ENCODE measurements at regions not wholly inside any gene's neighbourhood (a gene's known extent, or its start where the extent isn't known, plus 50 kb on each side); places are given as distances from the start of the nearest gene placed in this dataset.

DNA sequence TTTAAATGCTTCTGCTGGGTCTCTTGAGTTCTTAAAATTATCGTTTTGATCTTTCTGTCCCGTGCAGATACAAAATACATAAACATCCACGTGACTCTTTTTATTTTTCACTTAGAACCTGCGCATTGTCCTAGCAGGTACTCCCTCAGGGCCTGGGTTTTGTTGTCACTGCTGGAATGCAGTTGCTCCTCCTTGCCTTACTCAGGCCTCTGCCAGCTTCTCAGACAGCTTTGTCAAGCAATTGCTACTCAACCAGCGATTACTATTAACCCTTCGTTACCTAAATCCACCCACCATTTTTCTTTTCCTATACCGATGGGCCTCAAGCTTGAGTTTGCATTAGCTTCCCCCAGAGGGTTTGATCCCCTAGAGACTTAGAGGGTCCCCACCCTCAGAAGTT is 405.9 kb upstream of the RBFOX1 start:
- TF ChIP-seq FOXP2 (optimal IDR thresholded peaks at IDR 0.05; ENCODE audit: control extremely low read depth, extremely low read length, insufficient read depth) (no peak), POLR2AphosphoS5 (IDR thresholded peaks at IDR 0.05; ENCODE audit: borderline replicate concordance, low read depth, low read length) (no peak), EZH2 (IDR thresholded peaks at IDR 0.05) (no peak)
- H3K4me3 ChIP-seq = no peak overlapping the region
- H3K27ac ChIP-seq = no peak overlapping the region
- H3K9me3 ChIP-seq (ENCODE audit: low read depth, low read length) = no peaks in the 10 kb centered on the region
- H3K36me3 ChIP-seq (ENCODE audit: insufficient read depth, low read length) = no peaks in the 10 kb centered on the region
- no peak overlapping the region for H3K9ac ChIP-seq (ENCODE audit: insufficient read length)
- DNase-seq (ENCODE audit: low read depth, low spot score) = no peak

- Histone ChIP-seq H3K27ac (no peak overlapping the region), H3K9me3 (ENCODE audit: low read depth, low read length) (no peaks in the 10 kb centered on the region), H3K36me3 (ENCODE audit: insufficient read depth, low read length) (no peaks in the 10 kb centered on the region), H3K9ac (ENCODE audit: insufficient read length) (no peak overlapping the region), H3K4me3 (no peak overlapping the region)
- TF ChIP-seq FOXP2 (optimal IDR thresholded peaks at IDR 0.05; ENCODE audit: control extremely low read depth, extremely low read length, insufficient read depth) (no peak), EZH2 (IDR thresholded peaks at IDR 0.05) (no peak), POLR2AphosphoS5 (IDR thresholded peaks at IDR 0.05; ENCODE audit: borderline replicate concordance, low read depth, low read length) (no peak)
- DNase-seq (ENCODE audit: low read depth, low spot score) = no peak
Observed at GRCh38 chr16:6926341-6926740, 406.3 kb upstream of the RBFOX1 start.

- DNase-seq (ENCODE audit: low read depth, low spot score) = no peak
- Histone ChIP-seq H3K27ac (no peak overlapping the region), H3K9me3 (ENCODE audit: low read depth, low read length) (no peaks in the 10 kb centered on the region), H3K36me3 (ENCODE audit: insufficient read depth, low read length) (no peaks in the 10 kb centered on the region), H3K9ac (ENCODE audit: insufficient read length) (no peak overlapping the region), H3K4me3 (no peak overlapping the region)
- TF ChIP-seq POLR2AphosphoS5 (IDR thresholded peaks at IDR 0.05; ENCODE audit: borderline replicate concordance, low read depth, low read length) = no peak
- no peak for TF ChIP-seq FOXP2 (optimal IDR thresholded peaks at IDR 0.05; ENCODE audit: control extremely low read depth, extremely low read length, insufficient read depth)
- no peak for TF ChIP-seq EZH2 (IDR thresholded peaks at IDR 0.05)
Observed at GRCh38 chr16:6918646-6919045, 414.0 kb upstream of the RBFOX1 start.

DNA sequence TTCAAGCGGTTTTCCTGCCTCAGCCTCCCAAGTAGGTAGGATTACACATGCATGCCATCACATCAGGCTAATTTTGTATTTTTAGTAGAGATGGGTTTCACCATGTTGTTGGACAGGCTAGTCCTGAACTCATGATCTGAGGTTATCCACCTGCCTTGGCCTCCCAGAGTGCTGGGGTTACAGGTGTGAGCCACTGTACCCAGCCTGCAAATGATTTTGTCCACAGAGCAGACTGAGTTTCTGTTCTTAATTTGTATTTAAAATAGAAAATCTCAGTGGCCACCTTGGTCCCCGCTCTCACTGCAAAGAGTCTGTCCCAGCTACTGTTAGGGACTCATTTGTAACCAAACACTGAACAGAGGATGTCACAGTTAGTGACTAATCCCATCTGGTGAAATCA is 415.7 kb upstream of the RBFOX1 start:
- Histone ChIP-seq H3K4me3 (no peak overlapping the region), H3K27ac (no peak overlapping the region), H3K9ac (ENCODE audit: insufficient read length) (no peak overlapping the region), H3K9me3 (ENCODE audit: low read depth, low read length) (no peaks in the 10 kb centered on the region), H3K36me3 (ENCODE audit: insufficient read depth, low read length) (no peaks in the 10 kb centered on the region)
- DNase-seq (ENCODE audit: low read depth, low spot score) = no peak
- TF ChIP-seq FOXP2 (optimal IDR thresholded peaks at IDR 0.05; ENCODE audit: control extremely low read depth, extremely low read length, insufficient read depth) = no peak
- TF ChIP-seq POLR2AphosphoS5 (IDR thresholded peaks at IDR 0.05; ENCODE audit: borderline replicate concordance, low read depth, low read length) = no peak
- TF ChIP-seq EZH2 (IDR thresholded peaks at IDR 0.05) = no peak

DNA sequence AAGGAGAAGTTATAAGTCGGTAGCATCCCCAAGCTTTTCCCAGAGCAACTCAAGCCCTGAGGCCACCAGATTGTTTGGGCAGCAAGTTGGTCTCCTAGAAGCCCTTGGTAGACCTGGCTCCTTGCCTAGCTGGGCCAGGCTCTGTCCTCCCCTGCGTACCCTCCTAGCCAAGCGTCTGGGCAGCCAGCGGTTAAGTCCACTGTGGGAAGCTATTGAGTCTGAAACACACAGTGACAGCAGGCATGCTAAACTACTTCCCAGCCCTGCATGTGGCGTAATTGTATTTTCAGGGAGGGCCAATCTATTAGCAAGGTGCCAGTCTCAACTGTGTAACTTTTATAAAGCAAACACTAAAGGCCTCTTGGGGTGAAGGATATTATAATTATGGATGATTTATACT is 419.1 kb upstream of the RBFOX1 start:
- Histone ChIP-seq H3K9me3 (ENCODE audit: low read depth, low read length) (no peaks in the 10 kb centered on the region), H3K36me3 (ENCODE audit: insufficient read depth, low read length) (no peaks in the 10 kb centered on the region), H3K4me3 (no peak overlapping the region), H3K9ac (ENCODE audit: insufficient read length) (no peak overlapping the region), H3K27ac (no peak overlapping the region)
- no peak for TF ChIP-seq POLR2AphosphoS5 (IDR thresholded peaks at IDR 0.05; ENCODE audit: borderline replicate concordance, low read depth, low read length)
- no peak for TF ChIP-seq FOXP2 (optimal IDR thresholded peaks at IDR 0.05; ENCODE audit: control extremely low read depth, extremely low read length, insufficient read depth)
- TF ChIP-seq EZH2 (IDR thresholded peaks at IDR 0.05) = no peak
- no peak for DNase-seq (ENCODE audit: low read depth, low spot score)

DNA sequence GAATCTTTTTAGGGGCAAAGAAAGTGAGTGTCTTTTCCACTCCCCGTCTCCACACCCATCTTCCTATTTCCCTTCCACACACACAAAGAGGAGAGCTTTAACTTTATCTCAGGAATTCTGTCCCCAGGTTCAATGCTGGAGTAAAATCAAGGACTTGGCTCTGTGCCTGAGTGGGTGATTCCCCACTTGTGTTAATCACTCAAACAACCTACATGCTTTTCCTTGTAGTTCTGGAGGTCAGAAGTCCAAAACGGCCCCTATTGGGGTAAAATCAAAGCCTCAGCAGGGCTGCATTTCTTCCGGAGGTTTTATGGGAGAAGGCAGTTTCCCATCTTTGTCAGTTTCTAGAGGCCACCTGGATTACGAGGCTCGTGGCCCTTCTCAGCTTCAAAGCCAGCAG is 422.3 kb upstream of the RBFOX1 start:
- Histone ChIP-seq H3K27ac (no peak overlapping the region), H3K4me3 (no peak overlapping the region), H3K36me3 (ENCODE audit: insufficient read depth, low read length) (no peaks in the 10 kb centered on the region), H3K9me3 (ENCODE audit: low read depth, low read length) (no peaks in the 10 kb centered on the region), H3K9ac (ENCODE audit: insufficient read length) (no peak overlapping the region)
- DNase-seq (ENCODE audit: low read depth, low spot score) = no peak
- TF ChIP-seq POLR2AphosphoS5 (IDR thresholded peaks at IDR 0.05; ENCODE audit: borderline replicate concordance, low read depth, low read length) = no peak
- TF ChIP-seq FOXP2 (optimal IDR thresholded peaks at IDR 0.05; ENCODE audit: control extremely low read depth, extremely low read length, insufficient read depth) = no peak
- no peak for TF ChIP-seq EZH2 (IDR thresholded peaks at IDR 0.05)

GRCh38 chr16:6905601-6906000 is 427.0 kb upstream of the RBFOX1 start:
- no peak for DNase-seq (ENCODE audit: low read depth, low spot score)

DNA sequence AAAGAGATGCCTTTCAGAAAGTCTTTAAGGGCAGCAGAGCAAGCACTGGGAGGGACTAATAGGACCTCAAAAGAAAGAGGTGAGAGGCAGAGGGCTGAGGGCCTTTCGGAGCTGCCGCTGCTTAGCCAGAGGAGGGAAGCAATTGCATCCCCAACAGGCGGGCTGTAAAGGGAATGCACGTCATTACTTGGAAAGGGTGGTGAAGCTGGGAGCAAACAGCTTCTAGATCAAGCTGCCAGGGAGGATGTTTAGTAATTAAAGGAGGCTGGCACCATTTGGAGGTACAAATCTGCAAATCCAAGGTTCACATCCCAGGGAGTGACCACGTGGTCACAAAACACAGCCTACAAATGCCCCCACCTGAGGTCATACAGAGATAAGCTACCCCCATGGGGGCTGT is 429.0 kb upstream of the RBFOX1 start:
- DNase-seq (ENCODE audit: low read depth, low spot score) = no peak
- TF ChIP-seq EZH2 (IDR thresholded peaks at IDR 0.05) (no peak), FOXP2 (optimal IDR thresholded peaks at IDR 0.05; ENCODE audit: control extremely low read depth, extremely low read length, insufficient read depth) (no peak), POLR2AphosphoS5 (IDR thresholded peaks at IDR 0.05; ENCODE audit: borderline replicate concordance, low read depth, low read length) (no peak)
- no peak overlapping the region for H3K4me3 ChIP-seq
- H3K27ac ChIP-seq = no peak overlapping the region
- no peak overlapping the region for H3K9ac ChIP-seq (ENCODE audit: insufficient read length)
- no peaks in the 10 kb centered on the region for H3K36me3 ChIP-seq (ENCODE audit: insufficient read depth, low read length)
- no peaks in the 10 kb centered on the region for H3K9me3 ChIP-seq (ENCODE audit: low read depth, low read length)

More at GRCh38 chr16:6905601-6906000, 427.0 kb upstream of the RBFOX1 start:
- H3K9me3 ChIP-seq (ENCODE audit: low read depth, low read length) = no peaks in the 10 kb centered on the region
- no peaks in the 10 kb centered on the region for H3K36me3 ChIP-seq (ENCODE audit: insufficient read depth, low read length)
- H3K4me3 ChIP-seq = no peak overlapping the region
- no peak overlapping the region for H3K27ac ChIP-seq
- no peak for TF ChIP-seq POLR2AphosphoS5 (IDR thresholded peaks at IDR 0.05; ENCODE audit: borderline replicate concordance, low read depth, low read length)
- TF ChIP-seq FOXP2 (optimal IDR thresholded peaks at IDR 0.05; ENCODE audit: control extremely low read depth, extremely low read length, insufficient read depth) = no peak
- no peak for TF ChIP-seq EZH2 (IDR thresholded peaks at IDR 0.05)
- H3K9ac ChIP-seq (ENCODE audit: insufficient read length) = no peak overlapping the region

GRCh38 chr16:6898896-6899295 is 433.7 kb upstream of the RBFOX1 start:
- Histone ChIP-seq H3K36me3 (ENCODE audit: insufficient read depth, low read length) (no peaks in the 10 kb centered on the region), H3K9ac (ENCODE audit: insufficient read length) (no peak overlapping the region), H3K27ac (no peak overlapping the region), H3K4me3 (no peak overlapping the region), H3K9me3 (ENCODE audit: low read depth, low read length) (no peaks in the 10 kb centered on the region)
- no peak for DNase-seq (ENCODE audit: low read depth, low spot score)
- TF ChIP-seq POLR2AphosphoS5 (IDR thresholded peaks at IDR 0.05; ENCODE audit: borderline replicate concordance, low read depth, low read length) = no peak
- TF ChIP-seq EZH2 (IDR thresholded peaks at IDR 0.05) = no peak
- TF ChIP-seq FOXP2 (optimal IDR thresholded peaks at IDR 0.05; ENCODE audit: control extremely low read depth, extremely low read length, insufficient read depth) = no peak

Data from SK-N-MC (cell line).